GM21529 (cell line): ENCODE measurements at regions not wholly inside any gene's neighbourhood (a gene's known extent, or its start where the extent isn't known, plus 50 kb on each side); places are given as distances from the start of the nearest gene placed in this dataset.
"Not testable (repeated sequence)": the region's sequence is repeated elsewhere in the genome, so short reads cannot be mapped to it uniquely, and the experiment has no call there.

ENCODE experiments used
- ATAC-seq: cut with Tn5 transposase; IDR thresholded peaks from one replicate; pipeline ENCODE4 v1.9.1; 2021; ENCODE audit not compliant: unreplicated experiment

DNA sequence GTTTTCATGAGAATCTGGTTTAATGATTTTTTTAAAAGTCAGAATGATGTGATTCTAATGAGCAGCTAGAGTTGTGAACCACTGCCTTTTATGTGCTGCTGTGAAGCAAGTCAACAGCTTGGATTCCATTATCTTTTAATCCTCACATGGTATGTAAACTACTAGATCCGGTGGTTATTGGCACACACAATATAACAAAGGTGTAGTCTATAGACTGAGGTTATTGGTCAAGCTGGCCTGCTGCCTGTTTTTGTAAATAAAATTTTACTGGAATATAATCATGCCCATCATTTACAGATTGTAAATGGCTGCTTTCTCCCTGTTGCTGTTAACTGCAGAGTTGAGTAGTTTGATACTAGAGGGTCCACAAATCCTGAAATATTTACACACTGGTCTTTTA is 103.1 kb downstream of the OTOL1 start:
- no peak for ATAC-seq

DNA sequence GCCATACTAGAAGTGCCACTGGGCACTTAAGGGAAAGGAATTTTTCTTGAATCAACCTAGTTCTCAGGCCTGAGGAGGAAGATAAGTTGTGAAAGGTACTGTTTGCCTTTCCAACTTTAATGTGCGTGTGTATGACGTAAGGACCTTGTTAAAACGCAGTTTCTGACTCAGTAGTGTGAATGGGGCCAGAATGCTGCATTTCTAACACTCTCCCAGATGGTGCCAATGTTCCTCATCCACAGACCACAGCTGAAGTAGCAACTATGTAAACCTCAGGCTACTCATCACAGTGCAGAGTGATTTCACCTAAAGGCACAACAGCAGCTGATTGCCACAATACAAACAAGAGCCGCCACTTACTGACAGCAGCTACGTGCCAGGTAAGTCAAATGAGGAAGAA is 103.6 kb downstream of the OTOL1 start:
- ATAC-seq, result no peak

DNA sequence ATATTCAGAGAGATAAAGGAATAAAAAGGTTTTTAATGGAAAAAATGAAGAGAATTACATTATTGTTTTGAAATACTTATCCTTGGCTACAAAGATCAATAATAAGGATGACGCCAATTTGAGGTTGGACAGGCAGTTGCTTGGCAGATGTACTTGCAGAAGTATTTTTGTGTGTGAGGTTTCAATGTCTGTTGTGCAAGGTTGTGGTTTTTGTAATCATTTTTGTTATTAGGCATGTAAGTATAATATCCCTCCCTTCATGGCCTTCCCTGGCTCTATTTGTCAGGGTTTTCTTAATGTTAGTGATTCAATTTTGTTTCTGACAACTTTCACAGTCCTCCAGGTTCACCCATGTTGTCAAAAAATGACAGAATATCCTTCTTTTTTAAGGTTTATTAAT is 105.9 kb downstream of the OTOL1 start:
- no peak for ATAC-seq

DNA sequence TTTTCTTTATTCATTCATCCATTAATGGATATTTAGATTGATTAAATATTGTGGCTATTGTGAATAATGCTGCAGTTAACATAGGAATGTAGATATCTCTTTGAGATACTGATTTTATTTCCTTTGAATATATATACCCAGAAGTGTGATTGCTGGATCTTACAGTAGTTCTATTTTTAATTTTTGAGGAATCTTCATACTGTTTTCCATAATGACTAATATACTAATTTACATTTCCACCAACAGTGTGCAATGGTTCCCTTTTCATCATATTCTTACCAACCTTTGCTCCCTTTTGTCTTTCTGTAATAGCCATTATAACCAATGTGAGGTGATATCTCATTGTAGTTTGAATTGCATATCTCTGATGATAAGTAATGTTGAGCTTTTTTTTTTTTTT is 106.3 kb downstream of the OTOL1 start:
- ATAC-seq, result no peak

DNA sequence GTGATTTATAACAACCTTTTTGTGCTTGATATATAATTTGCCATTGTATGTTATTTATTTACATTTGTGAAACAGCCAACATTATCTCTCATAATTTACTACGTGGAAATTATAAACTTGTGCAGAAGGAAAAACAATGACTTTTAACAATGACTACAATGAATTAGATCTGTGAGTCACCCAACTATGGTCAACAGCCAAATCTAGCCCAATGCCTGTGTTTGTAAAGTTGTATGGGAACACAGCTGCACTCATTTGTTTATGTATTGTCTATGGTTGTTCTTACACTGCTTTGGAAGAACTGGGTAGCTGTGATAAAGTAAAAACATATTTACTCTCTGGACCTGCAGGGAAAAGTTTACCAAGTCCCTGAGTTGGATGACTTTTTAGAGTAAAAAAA is 110.4 kb downstream of the OTOL1 start:
- no peak for ATAC-seq

DNA sequence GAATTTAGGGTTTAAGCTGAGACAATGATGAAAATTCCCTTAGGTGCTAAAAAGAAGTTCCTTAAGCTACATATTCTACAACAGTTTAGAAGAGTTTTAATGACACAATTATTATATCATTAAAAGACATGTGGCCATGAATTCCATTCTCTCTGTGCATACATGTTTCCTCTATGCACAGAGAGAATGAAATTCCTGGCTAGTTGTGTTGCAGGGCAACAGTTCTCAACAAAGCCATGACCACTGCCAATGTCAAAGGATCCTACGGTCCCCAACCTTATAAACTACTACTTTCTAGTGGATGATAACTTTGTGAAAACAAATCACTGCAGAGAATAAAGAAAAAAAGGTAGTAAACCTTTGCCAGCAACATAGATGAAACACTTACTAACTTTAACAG is 122.7 kb downstream of the OTOL1 start:
- ATAC-seq, result no peak

DNA sequence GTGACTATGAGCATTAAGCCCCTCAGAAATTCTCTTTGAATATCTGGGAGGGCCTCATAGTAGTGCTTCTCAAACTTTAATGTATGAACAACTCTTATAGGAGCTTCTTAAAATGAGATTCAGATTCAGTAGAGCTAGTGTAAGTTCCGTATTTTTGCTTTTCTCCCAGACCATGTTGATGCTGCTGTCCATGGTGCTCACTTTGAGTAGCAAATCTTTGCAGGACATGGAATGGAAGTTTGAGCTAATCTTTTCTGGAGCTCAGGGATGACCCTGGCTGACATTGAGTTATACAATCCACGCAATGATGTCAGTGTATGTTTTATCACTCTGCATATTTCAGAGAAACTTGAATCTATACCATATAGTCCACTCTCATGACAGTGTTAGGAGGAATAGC is 134.2 kb downstream of the OTOL1 start:
- no peak for ATAC-seq

DNA sequence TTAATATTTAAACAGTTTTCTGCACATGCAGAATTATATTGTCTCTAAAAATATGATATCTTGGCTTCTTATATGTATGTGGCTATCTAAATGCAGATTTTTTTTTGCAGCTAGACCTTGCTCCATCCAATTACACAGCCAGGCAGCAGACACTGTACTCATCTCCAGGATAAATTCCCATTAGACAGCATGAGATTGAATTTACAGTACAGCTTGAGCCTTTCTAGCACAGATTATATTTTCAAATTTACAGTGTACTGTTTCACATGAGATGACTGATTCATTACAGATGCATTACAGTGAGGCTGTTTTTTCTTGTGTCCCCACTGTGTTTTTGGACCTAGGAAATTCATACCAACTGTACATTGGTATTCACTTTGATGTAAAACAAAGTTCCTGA is 134.9 kb downstream of the OTOL1 start:
- ATAC-seq, result no peak

DNA sequence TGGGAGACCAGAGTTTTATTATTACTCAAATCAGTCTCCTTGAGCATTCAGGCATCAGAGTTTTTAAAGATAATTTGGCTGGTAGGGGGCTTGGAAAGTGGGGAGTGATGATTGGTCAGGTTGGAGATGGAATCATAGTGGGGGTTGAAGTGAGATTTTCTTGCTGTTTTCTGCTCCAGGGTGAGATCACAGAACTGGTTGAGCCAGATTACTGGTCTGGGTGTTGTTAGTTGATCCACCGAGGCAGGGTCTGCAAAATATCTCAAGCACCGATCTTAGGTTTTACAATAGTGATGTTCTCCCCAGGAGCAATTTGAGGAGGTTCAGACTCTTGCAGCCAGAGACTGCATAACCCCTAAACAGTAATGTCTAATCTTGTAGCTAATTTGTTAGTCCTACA is 141.0 kb downstream of the OTOL1 start:
- ATAC-seq, result no peak

DNA sequence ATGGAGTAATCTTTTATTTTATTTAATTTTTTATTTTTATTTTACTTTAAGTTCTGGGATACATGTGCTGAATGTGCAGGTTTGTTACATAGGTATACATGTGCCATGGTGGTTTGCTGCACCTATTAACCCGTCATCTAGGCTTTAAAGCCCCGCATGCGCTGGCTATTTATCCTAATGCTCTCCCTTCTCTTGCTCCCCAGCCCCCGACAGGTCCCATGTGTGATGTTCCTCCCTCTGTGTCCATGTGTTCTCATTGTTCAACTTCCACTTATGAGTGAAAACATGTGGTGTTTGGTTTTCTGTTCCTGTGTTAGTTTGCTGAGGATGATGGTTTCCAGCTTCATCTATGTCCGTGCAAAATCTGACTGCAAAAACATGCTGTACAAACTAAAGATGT is 142.5 kb downstream of the OTOL1 start:
- not testable (repeated sequence) for ATAC-seq

DNA sequence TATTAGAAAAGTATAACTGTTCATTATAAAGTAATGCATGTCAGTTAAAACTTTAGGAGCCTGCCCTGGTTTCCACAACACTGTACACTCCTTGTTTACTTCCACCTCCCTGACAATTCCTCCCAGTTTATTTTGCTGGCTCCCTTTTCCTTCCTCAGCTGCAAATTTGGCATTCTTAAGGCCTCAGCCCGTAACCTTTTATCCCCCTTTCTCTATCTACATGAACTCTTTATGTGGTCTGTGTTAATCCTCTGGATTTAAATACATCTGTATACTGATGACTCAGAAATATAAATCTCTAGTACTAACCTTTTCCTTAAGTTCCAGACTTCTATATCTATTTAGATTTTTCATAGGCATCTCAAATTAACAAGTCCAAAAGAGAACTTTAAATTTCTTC is 143.6 kb downstream of the OTOL1 start:
- ATAC-seq, result no peak

DNA sequence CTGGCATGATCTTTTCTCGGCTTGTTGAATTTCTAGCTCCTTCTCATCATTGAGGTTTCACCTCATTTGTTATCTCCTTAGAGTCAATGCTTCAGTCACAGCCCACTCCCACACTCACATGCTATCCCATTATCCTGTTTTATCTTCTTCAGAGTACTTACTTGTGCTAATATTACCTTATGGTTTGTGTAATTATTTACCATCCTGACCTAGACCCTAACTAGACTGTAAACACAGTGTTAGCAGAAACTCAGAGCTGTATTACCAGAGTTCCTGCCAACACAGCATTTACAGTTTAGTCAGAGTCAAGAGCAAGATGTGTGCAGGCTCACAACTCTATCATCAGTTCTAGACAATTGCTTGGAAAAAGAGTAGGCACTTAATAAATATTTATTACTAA is 144.7 kb downstream of the OTOL1 start:
- ATAC-seq, result no peak

DNA sequence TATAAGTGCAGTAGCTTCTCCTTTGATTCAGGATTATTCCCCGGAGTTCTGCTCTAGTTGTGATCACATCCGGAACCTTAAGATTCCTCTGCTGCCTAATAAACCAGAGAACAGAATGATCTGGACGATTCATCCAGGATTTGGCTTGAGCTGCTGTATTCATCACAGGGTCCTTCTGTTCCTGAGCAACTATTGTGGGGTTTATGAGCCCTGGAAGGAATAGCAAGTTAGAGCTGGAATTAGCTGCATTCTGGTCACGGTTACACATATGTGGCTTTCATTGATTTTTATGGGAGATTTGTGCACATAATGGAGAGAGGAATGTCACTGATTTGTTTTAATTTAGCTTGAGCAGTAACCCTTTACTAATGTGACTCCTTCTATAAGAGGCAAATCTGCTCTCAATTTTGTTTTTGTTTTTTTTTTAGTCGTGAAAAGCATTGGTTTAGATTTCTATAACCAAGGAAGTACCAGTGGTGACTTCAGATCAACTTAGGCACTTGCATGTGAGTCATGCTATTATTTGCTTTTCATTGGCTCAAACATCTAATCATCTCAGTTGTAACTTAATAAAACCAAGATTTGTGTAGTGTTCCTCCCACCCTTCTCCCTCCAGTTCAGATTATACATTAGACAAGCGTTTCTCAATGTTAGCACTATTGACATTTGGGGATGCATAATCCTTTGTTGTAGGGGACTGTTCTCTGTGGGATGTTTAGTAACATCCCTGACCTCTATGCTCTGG is 148.5 kb downstream of the OTOL1 start:
- no peak for ATAC-seq

DNA sequence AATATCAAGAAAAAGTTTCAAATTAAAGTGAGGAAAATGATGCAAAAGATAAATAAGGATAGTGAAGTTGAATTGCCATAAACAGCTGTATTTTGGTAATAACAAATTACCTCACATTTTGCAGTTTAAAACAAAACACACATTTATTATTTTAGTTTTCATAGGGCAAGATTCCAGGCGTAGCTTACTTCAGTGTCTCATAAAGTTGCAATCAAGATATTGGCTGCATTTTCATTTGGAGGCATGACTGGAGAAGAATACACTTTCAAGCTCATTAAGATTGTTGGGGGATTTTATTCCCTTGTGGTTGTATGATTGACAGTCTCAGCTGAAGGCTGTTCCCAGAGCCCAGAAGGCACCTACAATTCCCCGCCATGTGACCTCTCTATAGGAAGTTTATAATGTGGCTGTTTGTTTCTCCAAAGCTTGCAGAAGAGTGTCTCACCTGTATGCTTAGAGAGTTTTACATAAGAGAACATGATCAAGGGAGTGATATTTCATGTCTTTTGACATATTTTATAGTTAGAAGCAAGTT is 151.4 kb downstream of the OTOL1 start:
- ATAC-seq, result no peak

DNA sequence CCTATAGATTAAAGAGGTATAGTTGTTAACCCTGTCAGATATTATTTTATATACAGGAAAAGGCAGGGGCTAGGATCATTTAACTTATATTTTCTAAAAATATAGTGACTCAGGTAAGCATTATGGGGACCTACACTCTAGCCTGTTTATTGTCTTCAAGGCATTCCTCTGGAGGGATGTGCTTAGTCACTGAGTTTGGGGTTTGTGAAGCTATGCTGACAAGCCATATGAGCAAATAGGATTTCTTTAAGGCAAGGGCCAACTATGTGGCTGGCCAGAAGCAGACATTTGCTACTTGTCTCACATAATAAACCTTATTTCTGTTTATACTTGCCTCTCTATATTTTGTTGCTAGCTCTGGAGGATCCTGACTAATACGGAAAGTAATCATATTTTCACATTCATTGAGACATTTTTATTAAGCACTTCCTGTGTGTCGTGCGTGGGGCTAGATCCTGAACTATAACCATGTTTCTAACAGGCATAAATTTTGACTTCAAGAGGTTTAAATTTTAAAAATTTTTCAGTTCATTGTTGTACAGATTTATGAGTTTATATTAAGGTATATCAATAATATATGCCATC is 153.4 kb downstream of the OTOL1 start:
- no peak for ATAC-seq

DNA sequence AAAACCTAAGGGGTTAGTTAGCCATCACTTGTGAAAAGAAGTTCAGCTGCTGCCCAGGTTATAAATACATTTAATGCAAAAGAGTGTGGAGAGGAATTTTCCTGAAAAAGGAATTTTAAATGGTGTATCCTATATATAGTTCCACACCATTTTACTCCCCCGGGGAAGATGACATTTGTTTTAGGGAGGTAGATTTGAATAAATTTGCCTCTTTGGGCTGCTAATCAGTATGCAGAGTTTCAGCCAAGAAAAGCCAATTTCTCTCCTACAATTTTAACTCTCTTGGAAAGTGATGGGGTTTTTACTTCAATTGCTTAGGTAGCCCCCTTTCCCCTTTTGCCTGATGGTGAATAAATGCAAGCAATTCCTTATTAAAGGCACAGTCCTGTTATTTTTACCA is 161.2 kb downstream of the OTOL1 start:
- no peak for ATAC-seq

DNA sequence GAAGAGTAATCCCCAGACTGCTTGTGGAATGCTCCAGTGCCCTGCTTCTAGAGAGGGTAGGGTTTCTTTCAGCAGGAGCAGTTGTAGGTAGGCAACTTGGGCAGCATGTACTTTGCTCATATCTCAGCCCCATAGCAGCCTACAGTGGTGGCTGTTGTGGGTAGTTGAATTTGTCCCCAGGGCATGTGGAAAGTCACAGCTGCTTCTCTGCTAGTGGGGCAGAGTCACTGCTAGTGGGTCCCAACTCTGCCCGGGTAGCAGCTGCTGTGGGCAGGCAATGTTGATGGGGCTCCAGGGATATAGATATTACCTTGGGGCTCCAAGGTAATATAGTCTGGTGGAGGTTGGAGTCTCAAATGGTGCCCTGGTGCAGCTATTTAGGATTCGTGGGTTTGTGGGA is 174.5 kb downstream of the OTOL1 start:
- no peak for ATAC-seq

DNA sequence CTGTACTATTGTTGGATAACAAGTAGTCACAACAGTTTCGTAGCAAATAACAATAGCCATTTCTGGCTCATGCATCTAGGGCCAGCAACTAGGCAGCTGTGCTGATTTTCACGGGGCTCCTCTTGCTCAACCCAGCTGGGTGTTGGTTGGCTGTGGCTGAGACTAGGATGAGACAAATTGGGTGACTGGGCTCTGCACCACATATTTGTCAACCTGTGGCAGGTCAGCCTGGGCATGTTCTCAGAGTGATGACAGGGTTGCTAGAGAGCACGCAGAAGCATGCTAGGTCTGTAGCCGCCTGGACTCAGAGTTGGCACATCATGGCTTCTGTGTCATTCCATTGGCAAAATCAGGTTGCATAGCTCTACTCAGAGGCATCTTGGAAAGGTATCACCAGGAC is 175.9 kb downstream of the OTOL1 start:
- ATAC-seq, result no peak

DNA sequence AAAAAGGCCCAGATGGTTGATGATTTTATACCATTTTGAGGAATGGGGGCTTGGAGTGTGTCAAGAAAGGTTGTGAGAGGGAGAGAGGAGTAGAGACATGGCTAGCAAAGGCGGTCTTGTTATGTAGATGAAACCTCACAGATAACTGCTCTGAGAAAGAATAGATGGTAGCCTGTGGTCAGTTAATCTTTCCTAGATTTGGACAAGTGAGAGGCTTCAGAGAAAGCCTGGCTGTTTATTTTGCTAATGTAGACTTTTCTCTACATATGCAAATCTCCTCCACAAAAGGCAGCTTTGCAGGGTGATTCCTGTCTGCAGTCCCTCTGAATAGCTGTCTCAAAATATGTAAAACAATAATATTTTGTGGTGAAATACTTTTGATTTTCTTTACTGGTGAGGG is 177.3 kb downstream of the OTOL1 start:
- ATAC-seq, result no peak

DNA sequence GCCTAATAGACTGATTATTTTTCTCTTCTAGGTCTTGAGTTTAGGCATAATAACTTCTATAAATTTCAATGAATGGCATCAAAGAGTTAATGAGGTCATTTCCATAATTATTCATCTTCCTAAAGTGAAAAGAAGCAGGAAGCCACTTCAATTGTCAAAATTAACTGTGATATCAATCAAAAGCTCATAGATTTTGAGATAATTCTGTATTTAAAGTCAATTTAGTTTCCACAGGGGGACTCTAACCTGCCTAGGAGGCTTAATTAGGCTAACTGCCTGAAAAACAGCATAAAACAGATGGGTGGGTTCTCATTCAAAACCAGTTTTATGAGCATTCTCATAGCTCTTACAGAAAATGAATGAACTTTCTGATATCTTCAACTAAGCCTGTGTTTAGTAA is 177.8 kb downstream of the OTOL1 start:
- ATAC-seq, result no peak

DNA sequence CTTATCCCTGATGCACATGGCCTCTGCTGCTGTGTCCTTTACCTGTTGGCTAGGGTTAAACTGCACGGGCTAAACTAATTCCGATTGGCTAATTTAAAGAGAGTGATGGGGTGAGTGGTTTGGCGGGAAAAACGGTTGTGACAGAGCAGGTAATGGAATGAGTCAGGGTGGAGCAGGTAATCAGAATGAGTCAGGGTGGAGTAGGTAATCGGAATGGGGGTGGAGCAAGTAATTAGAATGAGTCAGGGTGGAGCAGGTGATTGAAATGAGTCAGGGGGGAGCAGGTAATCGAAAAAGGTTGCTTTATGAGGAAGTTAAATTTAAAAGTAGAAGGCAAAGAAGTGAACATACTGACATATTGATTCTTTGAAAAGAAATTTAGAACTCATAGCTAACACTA is 185.2 kb downstream of the OTOL1 start:
- ATAC-seq, result not testable (repeated sequence)

DNA sequence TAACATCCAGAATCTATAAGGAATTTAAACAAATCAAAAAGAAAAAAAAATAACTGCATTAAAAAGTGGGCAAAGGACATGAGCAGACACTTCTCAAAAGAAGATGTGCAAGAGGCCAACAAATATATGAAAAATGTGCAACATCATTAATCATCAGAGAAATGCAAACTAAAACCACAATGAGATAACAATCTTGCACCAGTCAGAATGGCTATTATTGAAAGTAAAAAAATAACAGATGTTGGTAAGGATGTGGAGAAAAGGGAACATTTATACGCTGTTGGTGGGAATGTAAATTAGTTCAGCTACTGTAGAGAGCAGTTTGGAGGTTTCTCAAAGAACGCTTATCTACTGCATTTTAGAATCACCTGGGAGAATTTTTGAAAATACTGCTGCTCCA is 186.1 kb downstream of the OTOL1 start:
- no peak for ATAC-seq
